NCI-H146 treated with DMSO at 0.1 percent for 48 hours (cell line): ENCODE measurements at regions not wholly inside any gene's neighbourhood (a gene's known extent, or its start where the extent isn't known, plus 50 kb on each side); places are given as distances from the start of the nearest gene placed in this dataset.

Source experiments
- DNase-seq: peaks from one replicate; lab custom pipeline; 2025; ENCODE audit not compliant: unreplicated experiment; lab: John Stamatoyannopoulos, UW

GRCh38 chr3:107970993-107971580, 119.7 kb downstream of the CD47 start:
- no peak for DNase-seq

- peak; percentile 80 for DNase-seq
Measured at GRCh38 chr3:107969994-107970819, 120.6 kb downstream of the CD47 start.

GRCh38 chr3:107969525-107969924, 121.3 kb downstream of the CD47 start:
- no peak for DNase-seq

GRCh38 chr3:107966276-107966675, 124.6 kb downstream of the CD47 start:
- DNase-seq: no peak

DNA sequence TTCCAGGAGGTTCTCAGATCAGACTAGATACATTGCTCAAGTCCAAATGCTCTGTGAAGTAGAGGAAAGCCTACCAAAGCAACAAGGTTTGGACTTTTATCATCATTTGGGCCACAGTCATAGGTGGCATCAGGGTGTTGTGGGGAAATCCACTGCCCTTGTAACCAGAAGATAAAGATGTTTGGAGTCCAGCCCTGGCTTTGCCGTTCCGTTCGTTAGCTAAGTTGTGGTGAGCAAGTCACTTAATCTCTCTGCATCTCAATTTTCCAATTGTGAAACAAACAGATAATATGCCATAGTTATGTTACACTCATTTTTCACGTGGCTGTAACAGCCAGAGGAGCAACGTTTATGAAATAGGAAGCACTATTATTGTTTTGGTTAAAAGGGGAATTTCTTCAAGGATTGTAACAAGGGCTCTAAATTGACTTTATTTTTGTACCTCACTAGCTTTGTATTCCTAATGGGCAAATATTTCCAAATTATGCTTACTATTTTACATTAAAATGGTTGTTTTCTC, 125.6 kb downstream of the CD47 start:
- DNase-seq: no peak

GRCh38 chr3:107963581-107963980, 127.2 kb downstream of the CD47 start:
- DNase-seq: no peak

DNA sequence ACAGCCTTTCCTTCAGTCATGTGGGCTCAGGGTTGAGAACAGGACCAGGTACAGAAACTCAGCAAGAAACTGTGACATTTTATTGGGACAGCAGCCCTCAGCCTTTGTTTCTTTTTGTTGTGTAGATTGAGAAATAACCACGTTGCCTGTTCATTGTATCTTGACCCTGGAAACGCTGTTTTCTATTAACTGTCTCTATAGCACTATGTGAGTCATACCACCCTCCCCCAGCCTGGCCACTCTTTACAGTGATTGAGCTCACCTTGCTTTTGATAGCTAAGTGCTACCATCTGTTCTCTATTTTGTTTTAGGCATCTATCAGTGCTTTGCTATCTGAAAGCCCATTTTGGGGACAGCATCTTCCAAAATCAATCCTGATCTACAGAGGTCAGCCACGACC, 127.9 kb downstream of the CD47 start:
- DNase-seq: no peak

- no peak for DNase-seq
Measured at GRCh38 chr3:107962037-107962436, 128.8 kb downstream of the CD47 start.

DNA sequence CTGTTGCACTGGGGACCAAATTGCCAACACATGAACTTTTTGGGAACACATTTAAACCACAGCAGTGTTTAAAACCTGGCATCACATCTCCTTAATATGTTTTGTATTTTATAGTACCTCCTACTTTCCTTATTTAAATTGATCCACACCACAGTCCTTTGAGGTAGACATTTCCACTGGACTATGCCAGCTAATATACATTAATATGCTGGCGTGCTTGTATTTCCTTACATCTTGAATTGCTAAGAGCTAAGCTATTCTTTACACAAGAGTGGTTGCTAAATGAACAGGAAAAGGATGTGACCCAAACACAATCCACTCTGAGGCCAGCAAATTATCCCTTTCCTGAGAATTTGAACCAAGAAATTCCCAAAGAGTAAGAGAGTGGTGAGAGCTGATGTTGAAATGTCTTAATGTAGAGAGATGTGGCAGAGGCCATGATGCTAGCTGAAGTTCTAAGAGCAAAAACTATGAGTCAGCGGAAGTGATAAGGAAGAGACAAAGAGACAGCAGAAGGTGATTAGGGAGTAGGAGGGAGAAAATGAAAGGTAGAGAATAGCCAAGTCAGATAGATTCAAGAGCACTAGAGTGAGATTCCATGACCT, 131.2 kb downstream of the CD47 start:
- no peak for DNase-seq

DNA sequence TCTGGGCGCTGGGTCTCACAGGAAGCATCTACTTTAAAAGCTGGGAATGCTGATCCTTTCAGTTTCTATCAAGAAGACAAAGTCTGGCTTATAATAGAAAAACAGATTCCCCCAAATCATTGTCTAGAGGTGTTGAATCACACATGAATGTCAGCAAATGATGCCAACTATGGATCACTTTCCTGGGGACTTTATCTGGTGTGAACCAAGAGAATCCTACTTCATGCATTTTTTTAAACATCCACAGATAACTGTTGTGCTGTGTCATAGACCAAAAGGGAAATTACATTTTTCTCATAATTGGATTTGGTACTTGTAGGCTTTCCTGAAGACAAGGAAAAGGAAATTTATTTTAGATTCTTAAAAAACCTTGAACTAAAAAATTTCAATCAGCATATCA, 132.7 kb downstream of the CD47 start:
- DNase-seq: no peak

- no peak for DNase-seq
Measured at GRCh38 chr3:107956991-107957900, 133.6 kb downstream of the CD47 start.

DNA sequence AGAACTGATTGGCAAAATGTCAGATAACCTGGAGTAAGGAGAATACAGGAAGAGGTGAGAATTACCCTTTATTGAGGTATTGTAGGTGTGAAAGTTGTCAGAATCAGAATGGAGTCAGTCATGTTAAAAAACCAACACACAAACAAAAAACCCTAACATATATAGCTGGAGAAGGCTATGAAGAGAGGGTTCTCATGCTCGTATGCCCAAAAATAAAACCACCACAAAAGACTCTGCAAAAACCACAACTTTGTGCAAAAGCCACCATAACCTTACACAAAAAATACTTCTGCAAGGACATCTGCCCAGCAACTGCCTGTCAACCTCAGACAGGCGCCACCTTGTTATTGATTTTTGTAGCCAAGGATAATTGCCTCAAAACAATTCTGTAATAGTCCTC, 136.0 kb downstream of the CD47 start:
- DNase-seq: peak; percentile 87

- no peak for DNase-seq
Measured at GRCh38 chr3:107953722-107954121, 137.1 kb downstream of the CD47 start.

GRCh38 chr3:107951126-107951525, 139.7 kb downstream of the CD47 start:
- no peak for DNase-seq

DNA sequence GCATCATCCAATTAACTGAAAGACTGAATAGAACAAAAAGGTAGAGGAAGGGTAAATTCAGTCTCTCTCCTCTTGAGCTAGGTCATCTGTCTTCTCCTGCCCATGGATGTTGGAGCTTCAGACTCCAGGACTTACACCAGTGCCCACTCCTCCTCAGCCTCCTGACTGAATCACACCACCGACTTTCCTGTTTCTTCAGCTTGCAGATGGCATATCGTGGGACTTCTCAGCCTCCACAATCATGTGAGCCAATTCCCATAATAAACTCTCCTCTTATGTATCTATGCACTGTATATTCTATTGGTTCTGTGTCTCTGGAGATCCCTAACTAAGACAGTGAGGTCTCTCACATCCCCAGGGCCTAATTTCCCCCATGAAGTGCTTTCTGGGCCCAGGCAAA, 140.4 kb downstream of the CD47 start:
- DNase-seq: no peak

DNA sequence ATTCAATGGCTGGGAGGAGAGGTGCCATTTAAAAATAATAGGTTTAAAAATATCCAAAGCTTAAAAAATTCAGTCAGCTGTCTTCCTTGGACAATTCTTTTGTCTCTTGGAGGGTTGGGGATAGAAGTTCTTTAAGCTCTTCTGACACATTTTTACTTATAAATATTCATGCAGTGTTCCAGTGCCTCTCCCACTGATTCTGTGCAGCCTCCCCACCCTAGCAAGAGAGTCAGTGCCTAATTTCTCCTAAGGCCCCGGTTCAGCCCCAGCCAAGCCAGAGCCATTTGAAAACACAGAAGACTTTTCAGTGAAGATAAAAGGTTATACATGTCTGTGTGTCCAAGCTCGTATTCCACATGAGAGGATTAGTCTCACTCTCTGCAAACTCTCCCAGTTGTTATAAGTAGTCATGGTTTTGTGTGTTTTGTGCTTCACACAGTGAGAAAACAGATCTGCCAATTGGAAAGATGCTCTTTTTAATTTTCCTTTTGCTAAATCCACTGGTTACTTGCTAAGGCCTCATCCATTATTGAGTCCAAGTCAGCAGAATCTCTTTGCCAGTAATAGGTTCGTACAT, 141.3 kb downstream of the CD47 start:
- DNase-seq: no peak

- DNase-seq: no peak
Measured at GRCh38 chr3:107947203-107947602, 143.6 kb downstream of the CD47 start.

DNA sequence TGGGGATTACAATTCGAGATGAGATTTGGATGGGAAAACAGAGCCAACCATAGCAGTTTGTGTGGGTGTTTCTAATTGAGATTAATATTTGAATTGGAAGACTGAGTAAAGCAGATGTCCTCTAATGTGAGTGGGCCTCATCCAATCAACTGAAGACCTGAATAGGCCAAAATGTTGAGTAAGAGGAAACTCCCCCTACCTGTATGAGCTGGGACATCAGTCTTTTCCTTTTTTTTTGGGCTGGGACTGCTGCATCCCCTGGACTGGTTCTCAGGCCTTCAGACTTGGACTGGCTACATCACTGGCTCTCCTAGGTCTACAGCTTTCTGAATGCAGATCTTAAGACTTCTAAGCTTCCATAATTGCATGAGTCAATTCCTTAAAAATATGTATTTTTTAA, 144.1 kb downstream of the CD47 start:
- DNase-seq: no peak

DNA sequence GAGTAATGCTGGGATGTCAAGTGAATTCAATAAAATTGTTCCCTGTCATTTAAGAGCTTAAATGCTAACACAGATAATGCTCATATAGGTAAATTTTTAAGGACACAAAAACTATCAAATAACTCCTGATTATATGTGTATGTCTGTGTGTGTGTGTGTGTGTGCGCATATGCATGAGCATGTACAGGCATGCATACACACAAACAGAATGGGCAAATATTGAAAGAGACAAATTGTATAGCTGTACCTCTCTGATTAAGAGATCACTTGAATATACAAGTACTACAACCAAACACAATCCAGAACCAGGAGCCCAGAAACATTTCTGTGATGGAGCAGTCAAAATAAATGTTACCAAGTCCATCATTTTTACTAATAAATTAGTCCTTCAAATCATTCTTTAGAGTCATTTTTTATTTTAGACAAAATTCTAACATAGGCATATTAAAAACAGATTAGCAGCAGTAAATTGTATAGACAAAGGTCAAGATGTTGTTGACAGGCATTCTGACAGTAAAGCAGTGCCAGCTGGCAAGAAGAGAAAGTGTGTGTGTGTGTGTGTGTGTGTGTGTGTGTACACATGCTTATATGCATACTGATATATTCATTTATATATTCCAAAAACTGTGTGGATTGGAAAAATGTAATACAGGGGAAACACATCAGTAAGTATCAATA, 145.3 kb downstream of the CD47 start:
- DNase-seq: no peak
